ENCODE measurements at regions not wholly inside any gene's neighbourhood (a gene's known extent, or its start where the extent isn't known, plus 50 kb on each side); places are given as distances from the start of the nearest gene placed in this dataset.

GRCh38 chr2:41572154-41572553 lies 475.7 kb upstream of the PKDCC start:
- no peak for DNase-seq (ENCODE audit: low spot score)

GRCh38 chr2:41576423-41576822 lies 471.4 kb upstream of the PKDCC start:
- intact Hi-C loops (cut with DNase I): no loop called here
- DNase-seq (ENCODE audit: low spot score): no peak

More at GRCh38 chr2:41572154-41572553, 475.7 kb upstream of the PKDCC start:
- intact Hi-C loops (cut with DNase I): no loop called here

- DNase-seq (ENCODE audit: low spot score): no peak
- intact Hi-C loops (cut with DNase I): no loop called here
These were observed 468.0 kb upstream of the PKDCC start for GRCh38 chr2:41579806-41580205.

GRCh38 chr2:41580806-41581205 lies 467.0 kb upstream of the PKDCC start:
- no peak for DNase-seq (ENCODE audit: low spot score)
- intact Hi-C loops (cut with DNase I): no loop called here

DNA sequence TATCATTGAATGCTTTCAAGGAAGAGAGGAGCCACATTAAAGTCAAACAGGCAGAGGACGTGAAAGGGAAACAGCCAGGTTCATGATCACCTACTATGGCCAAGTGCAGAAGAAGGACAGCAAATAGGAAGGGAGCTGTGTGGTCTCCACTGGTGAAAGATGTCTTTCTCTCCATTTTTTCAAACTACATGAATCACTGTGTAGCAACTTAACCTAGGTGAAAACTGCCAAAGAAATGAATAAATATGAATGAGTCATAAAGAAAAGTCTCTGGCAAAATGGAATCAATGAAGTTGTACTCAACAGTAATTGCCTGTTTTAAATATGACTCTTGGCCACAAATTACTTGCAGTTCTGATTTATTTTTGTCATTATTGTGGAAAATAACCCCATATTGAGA lies 452.6 kb upstream of the PKDCC start:
- DNase-seq (ENCODE audit: low spot score): no peak
- intact Hi-C loops (cut with DNase I): no loop called here

GRCh38 chr2:41597680-41598079 lies 450.1 kb upstream of the PKDCC start:
- intact Hi-C loops (cut with DNase I): no loop called here
- DNase-seq (ENCODE audit: low spot score): no peak

GRCh38 chr2:41598161-41598894 lies 449.5 kb upstream of the PKDCC start:
- intact Hi-C loops (cut with DNase I): no loop called here

DNA sequence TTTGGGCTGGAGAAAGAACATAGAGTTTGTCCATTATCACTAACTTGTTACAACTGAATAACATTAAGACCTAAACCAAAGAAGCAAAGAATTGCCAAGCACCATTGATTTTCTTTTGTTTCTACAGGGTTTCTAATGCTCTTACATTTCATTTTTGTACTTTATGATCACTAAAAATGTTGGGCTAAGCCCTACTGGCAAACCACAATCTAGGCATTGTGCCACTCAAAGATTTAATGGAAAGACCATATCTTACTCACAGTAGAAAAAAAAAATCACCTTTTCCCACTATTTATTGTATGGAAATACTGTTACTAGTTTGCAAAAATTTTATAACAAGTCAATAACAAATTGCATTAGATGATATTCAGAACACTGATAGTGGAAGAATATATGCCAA lies 447.4 kb upstream of the PKDCC start:
- DNase-seq (ENCODE audit: low spot score): no peak
- intact Hi-C loops (cut with DNase I): no loop called here

More at GRCh38 chr2:41598161-41598894, 449.5 kb upstream of the PKDCC start:
- no peak for DNase-seq (ENCODE audit: low spot score)

GRCh38 chr2:41602341-41602740 lies 445.5 kb upstream of the PKDCC start:
- no peak for DNase-seq (ENCODE audit: low spot score)
- intact Hi-C loops (cut with DNase I): no loop called here

GRCh38 chr2:41605311-41605710 lies 442.5 kb upstream of the PKDCC start:
- DNase-seq (ENCODE audit: low spot score): no peak
- intact Hi-C loops (cut with DNase I): no loop called here

GRCh38 chr2:41605914-41606313 lies 441.9 kb upstream of the PKDCC start:
- intact Hi-C loops (cut with DNase I): no loop called here
- no peak for DNase-seq (ENCODE audit: low spot score)

- DNase-seq (ENCODE audit: low spot score): no peak
- intact Hi-C loops (cut with DNase I): no loop called here
These were observed 437.2 kb upstream of the PKDCC start for GRCh38 chr2:41610501-41611190.

DNA sequence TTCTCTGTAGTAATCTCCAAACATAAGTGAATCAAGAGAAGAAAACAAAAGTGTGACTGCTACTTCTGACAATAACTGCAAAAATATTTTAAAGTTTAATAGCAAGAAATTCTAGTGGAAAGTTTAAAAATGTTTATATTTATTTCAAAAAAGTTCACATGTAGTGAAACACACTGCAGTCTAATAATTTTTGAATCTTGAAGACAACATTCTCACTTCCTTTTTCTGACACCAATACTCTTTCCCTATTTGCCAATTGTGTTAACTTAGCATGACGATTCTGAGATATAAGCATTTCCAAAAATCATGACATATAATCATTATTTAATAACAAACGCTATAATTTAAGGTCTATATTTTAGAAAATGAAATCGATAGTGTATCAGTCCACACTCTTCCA lies 429.1 kb upstream of the PKDCC start:
- no peak for DNase-seq (ENCODE audit: low spot score)
- intact Hi-C loops (cut with DNase I): no loop called here

- intact Hi-C loops (cut with DNase I): no loop called here
- no peak for DNase-seq (ENCODE audit: low spot score)
These were observed 426.7 kb upstream of the PKDCC start for GRCh38 chr2:41621095-41621494.

DNA sequence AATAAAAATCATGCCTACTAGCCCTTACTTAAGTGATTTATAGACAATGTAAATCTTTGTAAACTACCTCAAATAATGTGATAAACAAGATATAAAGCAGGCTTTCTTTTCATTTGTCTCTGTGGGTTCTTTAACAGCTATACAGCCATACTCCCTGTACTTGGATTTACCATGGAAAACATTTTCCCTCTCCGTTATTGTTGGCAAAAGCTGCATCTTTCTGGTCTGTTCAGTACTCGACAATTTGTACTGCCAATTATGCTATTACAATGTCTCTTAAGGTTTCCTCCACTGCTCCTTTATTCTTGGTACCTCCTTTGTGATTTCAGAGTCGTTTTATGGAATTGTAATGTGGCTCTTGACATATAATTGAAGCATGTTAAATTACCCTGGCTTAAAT lies 426.3 kb upstream of the PKDCC start:
- no peak for DNase-seq (ENCODE audit: low spot score)
- intact Hi-C loops (cut with DNase I): no loop called here

DNA sequence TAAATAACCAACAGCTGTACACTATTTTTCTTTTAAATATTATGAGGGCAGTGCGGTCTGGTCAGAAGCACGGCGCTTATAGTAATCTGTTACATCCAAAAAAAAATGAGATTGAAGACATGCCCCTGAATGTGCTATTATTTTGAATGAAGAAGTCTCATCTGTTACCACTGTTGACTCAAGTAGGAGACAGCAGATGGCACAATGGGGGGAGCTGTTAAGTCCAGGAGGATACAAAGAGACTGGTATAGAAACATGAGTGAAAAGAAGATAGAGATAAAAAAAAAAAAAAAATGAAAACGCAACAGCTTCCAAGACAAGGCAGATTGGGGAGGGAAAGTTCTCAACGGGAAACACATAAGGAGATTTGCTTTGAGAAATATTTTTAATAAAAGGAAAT lies 425.5 kb upstream of the PKDCC start:
- intact Hi-C loops (cut with DNase I): no loop called here
- no peak for DNase-seq (ENCODE audit: low spot score)

DNA sequence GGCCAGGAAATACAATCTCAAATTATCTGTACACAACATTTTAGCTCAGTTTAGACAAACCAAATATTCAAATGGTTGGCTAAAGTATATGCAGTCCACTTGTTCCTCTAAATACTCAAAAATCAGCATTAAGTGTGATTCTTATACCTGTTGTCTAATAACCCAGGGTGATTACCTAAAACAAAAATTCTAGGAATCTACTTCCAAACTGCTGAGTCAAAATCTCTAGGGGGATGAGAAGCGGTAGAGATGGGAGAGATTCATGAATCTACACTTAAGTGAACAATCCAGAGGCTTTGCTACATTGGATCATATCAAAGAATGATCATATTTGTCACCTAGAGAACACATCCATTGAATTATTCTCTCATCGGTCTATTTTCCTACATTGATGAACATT lies 420.9 kb upstream of the PKDCC start:
- no peak for DNase-seq (ENCODE audit: low spot score)
- intact Hi-C loops (cut with DNase I): no loop called here

DNA sequence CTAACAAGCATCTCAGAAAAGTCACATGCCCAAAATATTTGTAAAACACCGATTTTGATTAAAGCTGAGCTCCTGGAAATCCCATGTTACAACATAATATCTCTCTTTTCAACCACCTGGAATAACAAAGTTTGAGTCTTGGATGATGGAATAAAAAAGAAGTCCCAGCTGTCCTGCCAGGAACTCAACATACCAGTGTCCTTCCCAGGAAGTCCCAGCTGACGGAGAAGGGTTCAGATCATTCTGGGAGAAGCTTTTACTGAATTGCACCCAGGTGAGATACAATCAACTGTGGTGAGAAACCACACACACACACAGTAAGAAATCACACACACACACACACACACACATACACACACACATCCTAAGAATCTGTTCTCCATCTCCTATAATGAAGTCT lies 413.1 kb upstream of the PKDCC start:
- intact Hi-C loops (cut with DNase I): no loop called here
- no peak for DNase-seq (ENCODE audit: low spot score)

DNA sequence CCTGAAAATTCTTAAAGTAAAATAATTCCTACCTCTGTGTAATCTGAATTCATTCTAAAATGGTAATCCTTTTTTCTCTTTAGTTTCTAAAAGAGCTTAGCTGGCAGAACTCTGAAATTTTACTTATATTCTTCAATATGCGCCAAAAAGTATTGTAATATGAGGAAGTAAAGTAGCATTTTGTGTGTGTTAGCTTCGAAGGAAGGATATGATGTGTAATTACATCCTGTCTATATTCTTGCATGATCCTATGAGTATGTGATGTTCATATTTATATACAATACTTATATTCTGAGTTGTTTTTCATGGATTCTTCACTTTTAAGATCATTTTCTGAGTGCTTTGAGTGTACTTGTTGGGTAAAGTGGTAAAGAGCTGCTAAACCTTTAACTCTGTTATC lies 402.9 kb upstream of the PKDCC start:
- DNase-seq (ENCODE audit: low spot score): no peak
- intact Hi-C loops (cut with DNase I): no loop called here

DNA sequence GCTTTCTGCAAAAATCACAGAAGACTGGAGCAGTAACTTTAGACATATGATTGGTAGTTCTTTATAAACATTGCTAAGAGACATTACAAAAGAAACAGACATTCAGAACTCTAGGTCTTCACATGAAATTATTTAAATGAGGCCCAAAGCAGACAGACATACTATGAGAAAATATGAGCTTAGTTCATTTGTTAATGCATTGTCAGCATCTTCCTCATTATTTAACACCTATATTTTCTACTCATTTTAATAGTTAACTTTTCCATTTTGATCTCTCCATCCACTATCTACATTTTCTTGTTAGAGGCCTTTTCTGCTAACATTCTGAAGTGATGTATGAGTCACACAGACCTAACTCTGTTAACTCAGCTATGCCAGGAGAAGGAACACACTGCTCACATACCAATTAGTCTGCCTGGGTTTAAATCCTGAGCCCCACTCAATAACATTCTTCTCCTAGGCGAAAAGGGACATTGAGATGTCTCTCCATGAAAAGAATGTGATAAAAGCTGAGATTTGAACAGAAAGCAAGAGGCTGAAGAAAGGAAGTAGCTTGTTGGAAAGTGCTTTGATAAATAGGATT lies 400.3 kb upstream of the PKDCC start:
- intact Hi-C loops (cut with DNase I): no loop called here
- DNase-seq (ENCODE audit: low spot score): no peak

DNA sequence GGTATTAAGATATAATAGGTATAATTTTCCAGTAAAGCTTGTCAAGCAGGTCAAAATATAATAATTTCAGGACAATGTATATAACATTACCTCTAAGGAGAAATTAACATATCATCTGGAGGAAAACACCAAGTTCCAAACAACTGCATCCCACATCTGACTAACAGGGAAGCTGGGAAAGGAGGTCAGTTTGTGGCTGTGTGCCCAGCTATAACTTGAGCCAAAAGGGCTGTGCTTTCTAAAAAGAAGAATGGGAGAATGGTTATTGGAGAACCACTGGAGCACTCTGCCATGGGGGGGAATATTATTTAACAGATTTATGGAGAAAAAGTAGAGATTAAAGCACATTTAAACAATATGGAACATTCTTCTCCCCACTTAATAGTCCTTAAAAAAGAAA lies 390.6 kb upstream of the PKDCC start:
- no peak for DNase-seq (ENCODE audit: low spot score)
- intact Hi-C loops (cut with DNase I): no loop called here

All from cardiac septum (tissue), 1 donor.